ENCODE measurements at regions not wholly inside any gene's neighbourhood (a gene's known extent, or its start where the extent isn't known, plus 50 kb on each side); places are given as distances from the start of the nearest gene placed in this dataset.

DNA sequence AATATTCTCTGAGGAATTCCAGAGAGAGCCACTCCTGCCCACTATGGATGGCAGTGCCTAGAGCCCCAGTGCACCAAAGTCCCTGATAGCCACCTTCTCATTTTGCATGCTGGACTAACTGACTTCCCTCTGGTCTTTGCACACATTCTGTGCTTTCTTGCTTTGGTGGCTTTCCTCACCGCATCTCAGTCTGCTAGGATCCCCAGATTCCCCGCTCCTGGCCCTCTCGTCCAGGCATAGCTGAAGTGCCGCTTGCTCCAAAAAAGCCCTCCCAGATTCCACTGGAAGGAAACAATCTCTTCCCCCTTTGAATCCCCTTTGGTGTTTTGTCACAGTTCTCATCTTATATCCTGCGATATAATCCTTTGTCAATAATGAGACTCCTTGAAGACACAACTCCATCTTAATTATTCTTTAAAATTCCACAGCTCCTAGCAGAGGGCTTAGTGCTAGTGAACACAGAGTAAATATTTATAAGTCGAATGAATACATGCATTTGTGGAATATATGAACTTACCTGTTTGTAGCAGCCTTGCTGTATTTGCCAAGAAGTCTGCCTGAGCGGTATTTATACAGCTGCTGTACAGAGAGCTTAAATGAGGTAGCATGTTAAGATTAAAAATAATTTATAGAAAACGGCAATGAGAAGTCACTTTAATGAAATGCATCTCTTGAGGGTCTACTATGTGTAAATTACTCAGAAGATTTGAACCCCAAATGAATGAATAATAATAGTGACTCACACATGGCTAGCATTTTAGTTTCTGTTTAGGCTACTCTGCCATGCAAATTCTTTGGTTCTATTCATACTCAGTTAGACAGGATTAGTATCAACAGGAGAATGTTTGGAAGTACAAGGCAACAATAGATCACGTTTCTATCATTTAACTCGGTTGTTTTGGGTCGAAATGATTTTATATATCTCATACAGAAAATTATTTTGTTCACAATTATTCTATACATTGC lies 421.9 kb upstream of the TENM3 start:
- TF ChIP-seq, protein P1, sequence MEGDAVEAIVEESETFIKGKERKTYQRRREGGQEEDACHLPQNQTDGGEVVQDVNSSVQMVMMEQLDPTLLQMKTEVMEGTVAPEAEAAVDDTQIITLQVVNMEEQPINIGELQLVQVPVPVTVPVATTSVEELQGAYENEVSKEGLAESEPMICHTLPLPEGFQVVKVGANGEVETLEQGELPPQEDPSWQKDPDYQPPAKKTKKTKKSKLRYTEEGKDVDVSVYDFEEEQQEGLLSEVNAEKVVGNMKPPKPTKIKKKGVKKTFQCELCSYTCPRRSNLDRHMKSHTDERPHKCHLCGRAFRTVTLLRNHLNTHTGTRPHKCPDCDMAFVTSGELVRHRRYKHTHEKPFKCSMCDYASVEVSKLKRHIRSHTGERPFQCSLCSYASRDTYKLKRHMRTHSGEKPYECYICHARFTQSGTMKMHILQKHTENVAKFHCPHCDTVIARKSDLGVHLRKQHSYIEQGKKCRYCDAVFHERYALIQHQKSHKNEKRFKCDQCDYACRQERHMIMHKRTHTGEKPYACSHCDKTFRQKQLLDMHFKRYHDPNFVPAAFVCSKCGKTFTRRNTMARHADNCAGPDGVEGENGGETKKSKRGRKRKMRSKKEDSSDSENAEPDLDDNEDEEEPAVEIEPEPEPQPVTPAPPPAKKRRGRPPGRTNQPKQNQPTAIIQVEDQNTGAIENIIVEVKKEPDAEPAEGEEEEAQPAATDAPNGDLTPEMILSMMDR (IDR thresholded peaks at IDR 0.05; ENCODE audit: control insufficient read depth, extremely low read depth, insufficient read depth): no peak
- no peak for DNase-seq (ENCODE audit: low read depth)
- no peak overlapping the region for H3K4me3 ChIP-seq (ENCODE audit: low read depth, low read length)

GRCh38 chr4:181822005-181822375 lies 421.2 kb upstream of the TENM3 start:
- TF ChIP-seq, protein P1 (IDR thresholded peaks at IDR 0.05; ENCODE audit: control insufficient read depth, extremely low read depth, insufficient read depth): no peak
- DNase-seq (ENCODE audit: low read depth): no peak
- no peak overlapping the region for H3K4me3 ChIP-seq (ENCODE audit: low read depth, low read length)

DNA sequence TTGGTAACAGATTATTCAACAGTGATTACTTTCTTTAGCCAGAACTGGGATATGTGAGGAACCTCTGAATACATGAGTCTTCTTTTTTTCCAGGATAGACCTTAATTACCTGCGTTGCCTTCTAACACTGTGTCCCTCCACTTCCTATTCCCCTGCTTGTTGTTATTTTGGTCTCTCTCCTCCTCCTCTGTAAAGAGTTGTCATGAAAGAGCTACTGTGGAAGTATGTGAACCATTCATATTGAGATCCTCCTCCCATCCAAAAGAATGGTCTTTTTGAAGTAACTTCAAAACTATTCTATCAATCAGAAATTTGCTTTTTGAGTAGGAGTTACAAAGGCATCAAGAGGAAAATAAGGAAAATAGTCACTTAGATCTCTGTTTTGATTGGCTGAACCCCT lies 420.0 kb upstream of the TENM3 start:
- TF ChIP-seq, protein P1 (IDR thresholded peaks at IDR 0.05; ENCODE audit: control insufficient read depth, extremely low read depth, insufficient read depth): no peak
- no peak for DNase-seq (ENCODE audit: low read depth)
- H3K4me3 ChIP-seq (ENCODE audit: low read depth, low read length): no peak overlapping the region

DNA sequence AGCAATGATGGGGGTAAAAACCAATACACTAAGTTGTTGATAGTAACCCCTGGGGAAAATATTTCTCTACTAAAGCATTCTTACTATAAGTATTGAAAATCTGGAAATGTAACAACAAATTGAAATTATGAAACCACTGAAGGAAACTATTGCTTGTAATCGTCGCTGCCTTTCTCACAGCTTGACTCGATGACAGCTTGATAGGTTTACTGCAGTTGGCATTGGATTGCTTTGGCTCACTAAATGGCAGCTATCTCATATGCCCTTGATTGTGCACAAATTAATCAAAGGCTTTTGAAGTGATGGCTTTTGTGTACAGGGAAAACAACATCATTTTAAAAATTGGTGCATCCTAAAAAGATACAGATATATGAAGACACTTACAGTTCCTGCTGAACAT lies 419.6 kb upstream of the TENM3 start:
- no peak overlapping the region for H3K4me3 ChIP-seq (ENCODE audit: low read depth, low read length)
- no peak for DNase-seq (ENCODE audit: low read depth)
- TF ChIP-seq, protein P1 (IDR thresholded peaks at IDR 0.05; ENCODE audit: control insufficient read depth, extremely low read depth, insufficient read depth): no peak

DNA sequence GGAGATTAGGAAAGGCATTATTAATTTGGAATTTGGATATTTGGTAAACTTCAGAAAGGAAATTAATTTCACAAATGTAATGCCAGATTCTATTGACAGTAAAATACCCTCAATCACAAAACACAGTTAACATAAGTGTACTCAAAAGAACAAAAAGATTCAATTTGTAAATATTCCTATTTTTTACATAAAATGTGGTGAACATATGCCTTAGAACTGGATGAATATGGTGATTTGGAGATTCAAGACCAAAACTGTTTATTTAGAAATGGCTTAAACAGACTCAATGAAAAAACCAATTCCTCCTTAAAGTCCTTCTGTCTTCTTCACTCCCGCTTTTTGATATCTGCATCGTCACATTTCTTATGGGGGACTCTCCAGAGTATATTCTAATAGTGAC lies 417.6 kb upstream of the TENM3 start:
- TF ChIP-seq, protein P1 (IDR thresholded peaks at IDR 0.05; ENCODE audit: control insufficient read depth, extremely low read depth, insufficient read depth): no peak
- no peak overlapping the region for H3K4me3 ChIP-seq (ENCODE audit: low read depth, low read length)
- no peak for DNase-seq (ENCODE audit: low read depth)

DNA sequence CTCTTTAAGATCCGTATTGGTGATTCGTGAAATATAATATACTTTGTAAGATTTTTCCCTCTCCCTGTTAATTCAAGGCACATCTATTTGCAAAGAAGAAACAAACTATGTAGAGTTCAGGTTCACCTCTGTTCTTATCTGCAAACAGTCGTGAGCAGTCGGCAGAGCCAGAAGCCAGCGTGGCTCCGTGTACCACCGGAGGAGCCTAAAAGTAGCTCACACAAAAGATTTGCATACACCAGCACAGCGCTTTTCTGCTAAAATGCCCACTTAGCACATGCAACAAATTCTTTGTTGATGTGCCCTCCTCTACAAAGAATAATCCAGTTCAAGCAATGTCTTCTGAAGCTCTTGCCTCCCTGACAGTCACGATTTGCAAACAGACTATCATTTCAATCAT lies 416.0 kb upstream of the TENM3 start:
- no peak for DNase-seq (ENCODE audit: low read depth)
- TF ChIP-seq, protein P1 (IDR thresholded peaks at IDR 0.05; ENCODE audit: control insufficient read depth, extremely low read depth, insufficient read depth): no peak
- H3K4me3 ChIP-seq (ENCODE audit: low read depth, low read length): no peak overlapping the region

All from LNCaP clone FGC (cell line).